Kidney (tissue), 13 donors: ENCODE measurements at regions not wholly inside any gene's neighbourhood (a gene's known extent, or its start where the extent isn't known, plus 50 kb on each side); places are given as distances from the start of the nearest gene placed in this dataset.

ENCODE experiments used
- DNase-seq, 5 donors: peaks; one replicate each; pipeline ENCODE4 v3.0.0-alpha.2; 2013 to 2020
- FAIRE-seq: peaks from 2 replicates; lab custom pipeline; 2012; peaks lifted over from hg19 to GRCh38; lab: Jason Lieb, UNC
- H3K27ac ChIP-seq, 2 donors: one replicate each; pipeline ENCODE4 v1.7.0; 2013; ENCODE audit warnings: low read depth in 2 of 2, low read length in 2 of 2, inconsistent platforms in 1 of 2
- H3K27me3 ChIP-seq: one replicate; pipeline ENCODE4 v1.7.1; 2013; ENCODE audit warnings: low read length, inconsistent platforms; ENCODE audit not compliant: control insufficient read depth, insufficient read depth
- H3K36me3 ChIP-seq, 3 donors: one replicate each; pipeline versions ENCODE4 v1.7.0 to v1.7.1; 2013; ENCODE audit warnings: low read length in 3 of 3, control low read depth in 1 of 3, inconsistent platforms in 1 of 3; ENCODE audit not compliant: insufficient read depth in 3 of 3, control insufficient read depth in 2 of 3
- H3K4me1 ChIP-seq, 3 donors: one replicate each; pipeline versions ENCODE4 v1.7.0 to v1.7.1; 2013; ENCODE audit warnings: low read length in 3 of 3, inconsistent platforms in 1 of 3, low read depth in 1 of 3; ENCODE audit not compliant: control insufficient read depth in 2 of 3, insufficient read depth in 2 of 3
- H3K4me3 ChIP-seq, 3 donors: one replicate each; pipeline versions ENCODE4 v1.7.0 to v1.8.1; 2013; ENCODE audit warnings: low read length in 3 of 3, control low read depth in 1 of 3, inconsistent platforms in 1 of 3
- H3K9ac ChIP-seq, 3 donors: one replicate each; pipeline versions ENCODE4 v1.7.0 to v1.7.1; 2013; ENCODE audit warnings: low read length in 3 of 3, control low read depth in 1 of 3, inconsistent platforms in 1 of 3
- H3K9me3 ChIP-seq, 3 donors: one replicate each; pipeline versions ENCODE4 v1.7.0 to v1.7.1; 2013; ENCODE audit warnings: low read length in 3 of 3, control low read depth in 1 of 3, inconsistent platforms in 1 of 3; ENCODE audit not compliant: control insufficient read depth in 2 of 3, insufficient read depth in 1 of 3
- intact Hi-C: fragments of 100-400 bp; cut with DNase I; formaldehyde crosslinking; loops from one replicate; pipeline ENCODE4 v1.11.1; 2022
- TF ChIP-seq, protein P1 (sequence below): IDR thresholded peaks from 3 replicates; pipeline ENCODE4 v1.5.1; 2012; ENCODE audit warnings: mild to moderate bottlenecking, moderate library complexity, borderline replicate concordance; ENCODE audit not compliant: insufficient read depth; ENCODE audit errors: extremely low read depth
- donor health status: control.
- donor health status: control.
- donor health status: control.
- donor health status: control.
- donor health status: control.
- donor health status: DM: yes; HTN: yes; CAD: no.
- donor health status: Normal renal cell carcinoma (clear cell type).

DNA sequence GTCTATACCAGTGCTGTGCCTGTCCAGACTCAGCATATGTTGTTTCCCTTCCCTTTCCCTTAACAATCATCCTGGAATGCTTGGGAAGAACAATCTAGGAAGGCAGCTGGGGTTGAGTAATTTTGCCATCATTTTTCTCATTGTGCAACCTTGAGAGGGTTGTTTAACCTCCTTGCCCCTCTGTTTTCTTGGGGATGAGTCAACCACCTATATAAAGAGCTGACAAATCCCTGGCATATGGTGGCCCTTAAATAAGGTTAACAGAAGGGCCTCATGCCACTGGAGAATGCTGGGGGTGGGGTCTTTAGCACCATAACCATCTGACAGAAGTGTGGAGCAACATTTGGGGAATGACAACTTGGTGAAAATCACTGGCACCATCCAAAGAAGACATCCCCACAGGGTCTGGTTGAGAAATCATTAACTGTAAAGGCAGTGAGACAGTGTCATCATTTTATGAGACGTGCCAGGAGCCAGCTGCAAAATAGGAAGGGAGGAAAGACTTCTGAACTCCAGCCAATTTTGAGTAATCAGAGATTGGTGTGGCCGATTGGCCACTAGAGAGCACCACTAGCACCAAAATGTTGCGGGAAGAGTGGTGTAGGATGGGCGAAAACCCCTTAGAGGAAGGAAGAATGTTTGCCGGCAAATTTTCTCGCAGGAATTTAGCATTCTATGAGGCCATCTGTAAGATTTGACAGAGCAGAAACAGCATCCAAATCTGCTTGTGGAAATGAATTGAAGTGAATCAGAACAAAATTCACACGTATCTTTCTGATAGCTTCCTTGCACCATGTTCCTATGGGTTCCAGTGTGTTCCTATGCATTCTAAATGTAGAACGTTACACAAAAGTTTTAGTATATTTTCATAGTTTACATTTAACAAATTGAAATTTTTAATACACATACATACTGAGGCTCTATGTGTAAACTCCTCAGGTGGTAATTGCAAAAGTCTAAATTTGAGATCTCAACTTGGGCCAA is 113.8 kb downstream of the MSX2 start:
- H3K9me3 ChIP-seq = no peaks in the 10 kb centered on the region
- peak in 2 of 5 donors; percentile 11 to 48 for DNase-seq
- H3K9ac ChIP-seq = no peak overlapping the region
- no peak overlapping the region for H3K4me3 ChIP-seq
- no peaks in the 10 kb centered on the region for H3K36me3 ChIP-seq
- intact Hi-C loops = no loop called here
- H3K27me3 ChIP-seq = no peaks in the 10 kb centered on the region
- no peak overlapping the region for H3K27ac ChIP-seq
- FAIRE-seq = no peak
- TF ChIP-seq, protein P1, sequence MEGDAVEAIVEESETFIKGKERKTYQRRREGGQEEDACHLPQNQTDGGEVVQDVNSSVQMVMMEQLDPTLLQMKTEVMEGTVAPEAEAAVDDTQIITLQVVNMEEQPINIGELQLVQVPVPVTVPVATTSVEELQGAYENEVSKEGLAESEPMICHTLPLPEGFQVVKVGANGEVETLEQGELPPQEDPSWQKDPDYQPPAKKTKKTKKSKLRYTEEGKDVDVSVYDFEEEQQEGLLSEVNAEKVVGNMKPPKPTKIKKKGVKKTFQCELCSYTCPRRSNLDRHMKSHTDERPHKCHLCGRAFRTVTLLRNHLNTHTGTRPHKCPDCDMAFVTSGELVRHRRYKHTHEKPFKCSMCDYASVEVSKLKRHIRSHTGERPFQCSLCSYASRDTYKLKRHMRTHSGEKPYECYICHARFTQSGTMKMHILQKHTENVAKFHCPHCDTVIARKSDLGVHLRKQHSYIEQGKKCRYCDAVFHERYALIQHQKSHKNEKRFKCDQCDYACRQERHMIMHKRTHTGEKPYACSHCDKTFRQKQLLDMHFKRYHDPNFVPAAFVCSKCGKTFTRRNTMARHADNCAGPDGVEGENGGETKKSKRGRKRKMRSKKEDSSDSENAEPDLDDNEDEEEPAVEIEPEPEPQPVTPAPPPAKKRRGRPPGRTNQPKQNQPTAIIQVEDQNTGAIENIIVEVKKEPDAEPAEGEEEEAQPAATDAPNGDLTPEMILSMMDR = no peak
- H3K4me1 ChIP-seq = no peaks in the 10 kb centered on the region

DNA sequence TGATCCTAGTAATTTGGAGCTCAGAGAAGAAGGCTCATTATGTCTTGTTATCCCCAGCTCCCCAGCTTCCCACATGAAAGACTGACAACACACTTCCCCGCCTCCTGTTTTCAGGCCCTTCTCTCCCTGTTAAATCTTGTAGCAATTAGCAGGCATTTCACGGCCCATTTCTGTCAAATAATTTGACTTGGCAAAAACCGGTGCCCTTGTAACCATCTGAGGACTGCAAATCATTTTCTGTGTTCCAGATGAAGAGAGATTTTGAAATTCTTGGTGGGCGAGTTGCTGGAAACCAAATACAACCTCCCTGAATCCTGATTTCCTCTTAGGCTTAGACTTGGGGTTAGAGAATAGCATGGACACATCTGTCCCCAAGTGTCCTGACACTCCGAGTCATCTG is 109.7 kb downstream of the MSX2 start:
- FAIRE-seq (no peak), DNase-seq (no peak)
- Histone ChIP-seq H3K9me3 (no peaks in the 10 kb centered on the region), H3K36me3 (no peaks in the 10 kb centered on the region), H3K4me3 (no peak overlapping the region), H3K4me1 (no peaks in the 10 kb centered on the region), H3K27ac (no peak overlapping the region), H3K9ac (no peak overlapping the region), H3K27me3 (no peaks in the 10 kb centered on the region)
- intact Hi-C loops = no loop called here
- TF ChIP-seq, protein P1 = no peak

DNA sequence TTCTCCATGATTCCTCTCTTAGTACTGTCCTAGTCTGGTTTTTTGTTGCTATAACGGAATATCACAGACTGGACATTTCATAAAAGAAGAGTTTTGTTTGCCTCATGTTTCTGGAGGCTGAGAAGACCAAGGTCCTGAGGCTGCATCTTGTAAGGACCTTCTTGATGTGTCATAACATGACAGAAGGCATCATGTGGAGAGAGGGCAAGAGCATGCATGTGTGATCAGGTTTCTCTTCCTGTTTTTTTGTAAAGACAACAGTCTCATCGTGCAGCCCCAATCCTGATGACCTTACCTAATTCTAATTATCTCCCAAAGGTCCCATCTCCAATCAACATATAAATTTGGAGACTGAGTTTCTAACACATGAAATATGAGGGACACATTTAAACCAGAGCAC is 108.4 kb downstream of the MSX2 start:
- no peaks in the 10 kb centered on the region for H3K36me3 ChIP-seq
- H3K4me1 ChIP-seq = no peaks in the 10 kb centered on the region
- H3K27me3 ChIP-seq = no peaks in the 10 kb centered on the region
- DNase-seq = no peak
- no peaks in the 10 kb centered on the region for H3K9me3 ChIP-seq
- intact Hi-C loops = no loop called here
- no peak for FAIRE-seq
- no peak overlapping the region for H3K9ac ChIP-seq
- H3K4me3 ChIP-seq = no peak overlapping the region
- TF ChIP-seq, protein P1 = no peak
- no peak overlapping the region for H3K27ac ChIP-seq
